ENCODE measurements at regions not wholly inside any gene's neighbourhood (a gene's known extent, or its start where the extent isn't known, plus 50 kb on each side); places are given as distances from the start of the nearest gene placed in this dataset.

GRCh38 chr2:601806-602455 lies 75.3 kb downstream of the TMEM18 start:
- TF ChIP-seq CTCF (conservative IDR thresholded peaks at IDR 0.05; ENCODE audit: low read depth, low read length) (no peak), EZH2 (IDR thresholded peaks at IDR 0.05; ENCODE audit: low read length, unreplicated experiment) (no peak)

Measured in PC-3 (cell line).